ENCODE measurements at regions not wholly inside any gene's neighbourhood (a gene's known extent, or its start where the extent isn't known, plus 50 kb on each side); places are given as distances from the start of the nearest gene placed in this dataset.

DNA sequence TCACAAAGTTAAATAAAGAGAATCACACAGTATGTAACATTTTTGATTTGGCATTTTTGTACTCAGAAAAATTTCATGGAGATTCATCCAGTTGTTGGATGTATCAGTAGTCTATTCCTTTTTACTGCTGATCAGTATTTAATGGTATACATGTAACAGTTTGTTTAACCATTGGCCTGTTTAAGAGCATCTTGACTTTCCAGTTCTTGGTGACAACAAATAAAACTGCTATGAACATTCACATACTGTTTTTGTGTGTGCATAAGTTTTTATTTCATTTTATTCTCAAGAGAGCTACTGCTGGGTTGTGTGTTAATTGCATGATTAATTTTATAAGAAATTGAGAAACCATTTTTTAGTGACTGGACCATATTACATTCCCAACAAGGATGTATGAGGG, 694.5 kb upstream of the RAB6C start:
- H3K27ac Mint-ChIP-seq = no peak overlapping the region
- H3K4me1 Mint-ChIP-seq (ENCODE audit: low read depth) = no peaks in the 10 kb centered on the region
- TF ChIP-seq, protein P1, sequence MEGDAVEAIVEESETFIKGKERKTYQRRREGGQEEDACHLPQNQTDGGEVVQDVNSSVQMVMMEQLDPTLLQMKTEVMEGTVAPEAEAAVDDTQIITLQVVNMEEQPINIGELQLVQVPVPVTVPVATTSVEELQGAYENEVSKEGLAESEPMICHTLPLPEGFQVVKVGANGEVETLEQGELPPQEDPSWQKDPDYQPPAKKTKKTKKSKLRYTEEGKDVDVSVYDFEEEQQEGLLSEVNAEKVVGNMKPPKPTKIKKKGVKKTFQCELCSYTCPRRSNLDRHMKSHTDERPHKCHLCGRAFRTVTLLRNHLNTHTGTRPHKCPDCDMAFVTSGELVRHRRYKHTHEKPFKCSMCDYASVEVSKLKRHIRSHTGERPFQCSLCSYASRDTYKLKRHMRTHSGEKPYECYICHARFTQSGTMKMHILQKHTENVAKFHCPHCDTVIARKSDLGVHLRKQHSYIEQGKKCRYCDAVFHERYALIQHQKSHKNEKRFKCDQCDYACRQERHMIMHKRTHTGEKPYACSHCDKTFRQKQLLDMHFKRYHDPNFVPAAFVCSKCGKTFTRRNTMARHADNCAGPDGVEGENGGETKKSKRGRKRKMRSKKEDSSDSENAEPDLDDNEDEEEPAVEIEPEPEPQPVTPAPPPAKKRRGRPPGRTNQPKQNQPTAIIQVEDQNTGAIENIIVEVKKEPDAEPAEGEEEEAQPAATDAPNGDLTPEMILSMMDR (IDR thresholded peaks at IDR 0.05; ENCODE audit: unreplicated experiment) = no peak
- no peak overlapping the region for H3K4me3 Mint-ChIP-seq (ENCODE audit: low read depth)
- H3K27me3 Mint-ChIP-seq = no peaks in the 10 kb centered on the region
- peaks cover 10% of the 10 kb centered on the region for H3K9me3 Mint-ChIP-seq (ENCODE audit: low read depth)
- peaks cover 2% of the 10 kb centered on the region for H3K36me3 Mint-ChIP-seq (ENCODE audit: insufficient read depth)
- DNase-seq (ENCODE audit: low spot score, unreplicated experiment) = no peak

DNA sequence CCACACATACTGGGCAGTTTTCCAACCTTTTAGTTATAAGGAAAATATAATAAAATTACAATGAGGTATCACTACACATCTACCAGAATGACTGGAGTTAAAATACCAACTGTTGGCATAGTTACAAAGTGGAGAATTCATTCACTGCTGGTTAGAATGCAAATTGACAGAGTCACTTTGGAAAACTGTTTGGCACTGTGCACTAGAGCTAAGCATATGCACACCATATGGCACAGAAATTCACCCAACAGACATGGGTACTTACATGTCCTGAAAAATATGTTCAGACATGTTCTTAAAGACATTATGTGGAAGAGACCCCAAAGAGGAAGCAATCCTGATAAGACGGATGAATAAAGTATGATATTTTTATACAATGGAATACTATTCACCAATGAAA, 686.1 kb upstream of the RAB6C start:
- DNase-seq (ENCODE audit: low spot score, unreplicated experiment) = no peak
- TF ChIP-seq, protein P1 (IDR thresholded peaks at IDR 0.05; ENCODE audit: unreplicated experiment) = no peak
- Mint-ChIP-seq H3K9me3 (ENCODE audit: low read depth) (peaks cover 6% of the 10 kb centered on the region), H3K36me3 (ENCODE audit: insufficient read depth) (no peaks in the 10 kb centered on the region), H3K4me3 (ENCODE audit: low read depth) (no peak overlapping the region), H3K4me1 (ENCODE audit: low read depth) (no peaks in the 10 kb centered on the region), H3K27me3 (peaks cover 4% of the 10 kb centered on the region), H3K27ac (no peak overlapping the region)

DNA sequence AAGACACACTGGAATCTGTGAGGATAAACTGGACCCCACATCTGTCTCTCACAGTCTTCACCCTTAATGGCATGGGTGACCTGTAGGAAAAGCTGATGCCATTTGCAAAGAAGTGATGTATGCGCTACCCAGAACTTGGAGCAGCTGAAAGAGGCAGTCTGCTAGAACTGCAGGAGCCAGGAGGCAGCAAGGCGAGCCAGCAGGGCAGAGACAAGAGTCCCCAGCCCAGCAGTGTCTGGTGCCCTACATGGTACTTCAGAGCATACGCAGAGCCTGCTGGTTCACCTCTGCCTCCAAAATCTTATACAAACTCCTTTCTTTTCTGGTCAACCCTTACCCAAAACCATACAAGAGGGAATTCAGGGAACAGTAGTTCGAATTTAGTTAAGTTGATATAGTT, 683.1 kb upstream of the RAB6C start:
- no peak overlapping the region for H3K27ac Mint-ChIP-seq
- TF ChIP-seq, protein P1 (IDR thresholded peaks at IDR 0.05; ENCODE audit: unreplicated experiment) = no peak
- no peak for DNase-seq (ENCODE audit: low spot score, unreplicated experiment)
- H3K4me3 Mint-ChIP-seq (ENCODE audit: low read depth) = no peak overlapping the region
- no peaks in the 10 kb centered on the region for H3K36me3 Mint-ChIP-seq (ENCODE audit: insufficient read depth)
- H3K9me3 Mint-ChIP-seq (ENCODE audit: low read depth) = peaks cover 6% of the 10 kb centered on the region
- no peaks in the 10 kb centered on the region for H3K4me1 Mint-ChIP-seq (ENCODE audit: low read depth)
- H3K27me3 Mint-ChIP-seq = peaks cover 10% of the 10 kb centered on the region

DNA sequence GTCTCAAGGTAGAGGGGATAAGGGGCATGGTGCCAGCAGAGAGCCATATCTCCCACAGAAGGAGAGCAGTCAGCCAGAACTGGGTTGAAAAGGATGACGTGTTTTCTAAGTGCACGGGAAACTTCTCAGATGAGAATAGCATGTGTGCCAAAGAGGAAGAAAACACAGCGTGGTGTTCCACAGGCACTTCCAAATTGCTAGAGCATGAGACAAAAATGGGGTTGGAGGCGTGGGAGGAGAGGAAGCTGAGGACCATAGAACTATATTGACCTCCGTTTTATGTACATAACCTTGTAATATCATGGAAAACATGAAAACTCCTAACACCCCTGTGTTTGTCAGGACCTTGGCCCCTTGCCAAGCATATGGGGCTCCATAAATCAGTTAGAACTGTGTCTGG, 682.7 kb upstream of the RAB6C start:
- H3K36me3 Mint-ChIP-seq (ENCODE audit: insufficient read depth) = no peaks in the 10 kb centered on the region
- peaks cover 6% of the 10 kb centered on the region for H3K9me3 Mint-ChIP-seq (ENCODE audit: low read depth)
- TF ChIP-seq, protein P1 (IDR thresholded peaks at IDR 0.05; ENCODE audit: unreplicated experiment) = no peak
- DNase-seq (ENCODE audit: low spot score, unreplicated experiment) = no peak
- no peak overlapping the region for H3K27ac Mint-ChIP-seq
- H3K4me1 Mint-ChIP-seq (ENCODE audit: low read depth) = no peaks in the 10 kb centered on the region
- H3K4me3 Mint-ChIP-seq (ENCODE audit: low read depth) = no peak overlapping the region
- H3K27me3 Mint-ChIP-seq = peaks cover 10% of the 10 kb centered on the region

DNA sequence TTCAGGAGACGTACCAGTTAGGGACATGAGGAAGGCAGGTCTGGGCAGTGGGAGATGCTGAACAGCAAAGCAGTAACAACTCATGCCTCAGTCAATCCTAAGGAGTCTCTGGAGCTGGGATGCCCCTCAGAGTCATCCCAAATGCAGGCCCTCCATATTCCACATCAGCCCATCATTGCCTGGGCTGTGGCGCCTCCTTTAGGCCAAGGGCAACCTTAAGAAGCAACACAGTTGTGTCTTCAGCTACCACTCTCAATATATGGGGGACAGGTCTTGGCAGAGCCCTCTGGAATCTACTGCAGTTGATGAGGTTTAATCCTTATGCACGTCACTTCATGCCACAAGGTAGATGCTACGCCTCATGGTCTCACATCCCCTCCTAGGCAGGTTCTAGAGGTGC, 682.0 kb upstream of the RAB6C start:
- no peak overlapping the region for H3K27ac Mint-ChIP-seq
- no peaks in the 10 kb centered on the region for H3K36me3 Mint-ChIP-seq (ENCODE audit: insufficient read depth)
- H3K4me3 Mint-ChIP-seq (ENCODE audit: low read depth) = no peak overlapping the region
- H3K4me1 Mint-ChIP-seq (ENCODE audit: low read depth) = no peaks in the 10 kb centered on the region
- DNase-seq (ENCODE audit: low spot score, unreplicated experiment) = no peak
- TF ChIP-seq, protein P1 (IDR thresholded peaks at IDR 0.05; ENCODE audit: unreplicated experiment) = peak; percentile 21
- H3K9me3 Mint-ChIP-seq (ENCODE audit: low read depth) = peaks cover 6% of the 10 kb centered on the region
- H3K27me3 Mint-ChIP-seq = peaks cover 10% of the 10 kb centered on the region
